ENCODE measurements at regions not wholly inside any gene's neighbourhood (a gene's known extent, or its start where the extent isn't known, plus 50 kb on each side); places are given as distances from the start of the nearest gene placed in this dataset.
"Not testable (repeated sequence)": the region's sequence is repeated elsewhere in the genome, so short reads cannot be mapped to it uniquely, and the experiment has no call there.

DNA sequence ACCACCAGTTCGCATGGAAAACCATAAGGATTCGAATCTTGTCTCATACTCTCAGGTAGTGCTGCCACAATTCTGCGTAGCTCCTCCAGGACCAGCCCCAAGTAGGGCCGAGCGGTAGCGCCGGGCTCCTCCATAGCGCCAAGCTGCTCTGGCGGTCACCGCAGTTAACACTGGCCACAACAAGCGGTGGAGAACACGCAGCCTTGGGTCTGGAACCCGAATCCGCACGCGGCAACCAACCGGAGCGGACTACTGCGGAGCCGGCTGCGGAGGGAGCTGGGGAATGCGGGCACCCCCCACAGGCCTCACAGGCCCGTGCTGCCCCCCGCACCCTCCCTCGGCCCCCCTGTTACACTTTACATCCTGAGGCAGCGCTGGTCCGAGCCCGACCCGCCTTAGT is 531.5 kb downstream of the STK39 start:
- no peak for ATAC-seq (ENCODE audit: poor library complexity)
- intact Hi-C loops (cut with DNase I), result no loop called here
- no peak for DNase-seq

DNA sequence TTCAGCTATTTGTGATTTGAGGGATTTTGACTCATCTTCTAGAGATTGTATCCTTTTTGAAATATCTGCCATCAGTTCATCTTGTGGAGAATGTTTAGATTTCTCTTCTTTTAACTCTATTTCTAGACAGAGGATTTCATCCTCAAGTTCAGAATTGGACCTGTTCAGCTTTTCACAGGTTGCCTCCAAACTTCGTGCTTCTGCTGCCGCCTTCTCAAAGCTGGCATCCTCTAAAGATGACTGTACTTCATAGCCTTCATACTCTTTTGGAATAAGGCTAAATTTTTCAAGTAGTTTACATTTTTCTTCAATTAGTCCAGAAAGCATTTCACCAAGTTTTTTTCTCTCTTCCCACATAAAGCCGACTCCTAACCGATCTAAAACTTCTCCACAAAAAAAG is 531.9 kb downstream of the STK39 start:
- ATAC-seq (ENCODE audit: poor library complexity); DNase-seq; intact Hi-C loops (cut with DNase I): not testable (repeated sequence)

DNA sequence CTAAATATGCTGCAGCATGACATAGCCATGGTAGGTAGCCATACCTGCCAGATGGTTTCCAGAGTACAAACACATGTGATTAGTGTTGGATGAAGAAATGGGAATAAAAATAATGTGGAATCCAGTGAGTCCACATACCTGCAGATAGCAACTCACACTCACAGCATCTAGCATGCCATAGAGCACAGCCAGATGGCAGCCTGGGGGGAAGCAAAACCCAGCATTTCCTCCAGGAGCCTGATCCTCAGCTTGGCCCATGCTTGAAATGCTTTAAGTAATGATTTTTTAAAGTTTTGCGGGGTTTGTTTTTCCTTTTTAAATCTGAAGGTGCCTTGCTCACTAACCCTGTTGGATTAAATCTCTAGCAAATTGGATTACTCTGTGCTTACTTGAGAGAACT is 535.1 kb downstream of the STK39 start:
- ATAC-seq (ENCODE audit: poor library complexity) (no peak), DNase-seq (no peak)
- intact Hi-C loops (cut with DNase I), result no loop called here

DNA sequence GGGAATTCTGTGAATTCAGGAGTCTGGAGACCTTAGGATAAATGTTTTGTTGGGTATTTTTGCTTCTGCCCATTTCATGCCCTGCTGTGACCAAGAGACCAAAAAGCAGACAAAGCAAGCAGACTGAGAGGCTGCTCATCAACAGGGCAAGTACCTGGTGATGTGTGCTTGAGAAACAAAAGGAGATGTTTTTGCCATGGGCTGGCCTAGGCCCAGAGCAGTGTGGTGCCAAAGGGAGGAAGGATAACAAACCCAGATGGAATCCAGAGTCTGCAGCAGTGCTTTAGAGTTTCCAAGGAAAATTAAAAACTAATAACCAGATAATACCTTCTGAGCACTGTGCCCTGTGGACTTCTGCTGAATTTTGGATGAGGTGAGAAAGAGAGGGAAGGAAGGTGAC is 538.4 kb downstream of the STK39 start:
- intact Hi-C loops (cut with DNase I), result no loop called here
- ATAC-seq (ENCODE audit: poor library complexity), result no peak
- DNase-seq, result no peak

DNA sequence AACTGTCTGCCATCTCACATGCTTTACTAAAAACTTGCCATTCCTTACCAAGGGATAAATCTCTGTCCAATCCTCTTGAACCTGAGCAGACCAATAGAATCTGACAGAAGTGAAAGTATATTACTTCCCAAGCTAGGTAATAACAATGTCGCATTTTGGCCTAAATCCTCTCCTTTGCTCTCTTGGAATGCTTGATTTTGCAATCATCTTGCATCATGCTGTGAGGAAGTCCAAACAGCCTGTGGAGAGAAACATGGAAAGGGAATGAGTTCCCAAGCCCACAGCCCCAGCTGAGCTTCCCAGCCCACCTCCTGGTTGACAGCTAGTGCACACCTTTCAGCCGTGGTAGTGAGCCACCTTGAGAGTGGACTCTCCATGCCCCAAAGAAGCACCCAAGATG is 540.6 kb downstream of the STK39 start:
- ATAC-seq (ENCODE audit: poor library complexity) (no peak), DNase-seq (no peak)
- intact Hi-C loops (cut with DNase I), result no loop called here

DNA sequence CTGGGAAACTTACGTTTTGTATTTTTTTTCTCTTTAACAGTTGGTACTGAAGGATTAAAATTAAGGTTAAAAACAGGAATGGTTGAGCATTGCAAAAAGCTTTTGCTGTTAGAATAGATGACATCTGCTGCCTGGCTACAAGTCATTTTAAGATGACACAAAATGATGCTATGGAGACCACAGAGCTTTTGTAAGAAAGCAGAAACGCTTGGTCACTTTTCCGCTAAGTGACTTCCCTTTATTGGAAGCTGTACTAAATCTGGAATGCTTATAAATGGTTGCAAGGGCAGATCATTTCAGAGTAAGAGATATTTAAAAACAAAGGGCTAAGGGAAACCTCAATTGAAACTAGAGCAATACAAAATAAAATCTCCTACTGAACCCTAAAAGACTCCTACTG is 544.0 kb downstream of the STK39 start:
- intact Hi-C loops (cut with DNase I), result no loop called here
- no peak for ATAC-seq (ENCODE audit: poor library complexity)
- DNase-seq, result no peak

DNA sequence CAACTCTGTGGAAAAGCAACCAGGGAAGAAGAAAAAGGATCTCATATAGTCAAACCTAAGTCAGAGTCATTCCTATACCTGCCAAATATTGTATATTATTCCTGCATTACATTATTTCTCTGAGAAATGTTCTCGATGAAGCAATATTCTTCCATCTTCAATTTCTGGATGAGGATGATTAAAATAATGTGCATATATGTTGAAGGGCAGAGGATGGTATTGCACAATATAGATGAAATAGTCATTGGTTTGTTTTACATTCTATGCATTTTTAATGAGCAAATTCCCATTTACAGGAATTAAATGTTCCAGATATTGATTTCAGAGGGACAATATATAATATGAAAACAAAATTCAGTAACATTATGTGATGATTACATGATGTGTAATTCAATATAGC is 545.2 kb downstream of the STK39 start:
- intact Hi-C loops (cut with DNase I), result no loop called here
- ATAC-seq (ENCODE audit: poor library complexity) (no peak), DNase-seq (no peak)

DNA sequence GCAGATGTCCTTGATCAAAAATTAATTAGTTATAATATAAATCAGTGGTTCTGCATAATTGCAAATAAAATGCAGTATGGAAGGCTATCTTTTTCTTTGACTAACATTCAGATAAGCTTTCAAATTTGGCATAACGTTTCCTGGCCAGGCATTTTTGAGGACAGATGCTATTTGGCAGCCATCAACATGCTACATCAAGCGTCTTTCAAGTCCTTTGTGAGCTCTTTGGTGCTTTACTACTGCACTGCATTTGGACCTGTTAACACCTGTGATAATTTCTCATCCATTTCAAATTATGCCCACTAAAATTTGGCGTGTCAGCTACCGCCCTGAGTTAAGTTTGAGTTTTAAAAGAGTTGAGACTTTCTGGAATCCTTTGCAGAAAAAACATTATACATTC is 545.7 kb downstream of the STK39 start:
- no peak for ATAC-seq (ENCODE audit: poor library complexity)

DNA sequence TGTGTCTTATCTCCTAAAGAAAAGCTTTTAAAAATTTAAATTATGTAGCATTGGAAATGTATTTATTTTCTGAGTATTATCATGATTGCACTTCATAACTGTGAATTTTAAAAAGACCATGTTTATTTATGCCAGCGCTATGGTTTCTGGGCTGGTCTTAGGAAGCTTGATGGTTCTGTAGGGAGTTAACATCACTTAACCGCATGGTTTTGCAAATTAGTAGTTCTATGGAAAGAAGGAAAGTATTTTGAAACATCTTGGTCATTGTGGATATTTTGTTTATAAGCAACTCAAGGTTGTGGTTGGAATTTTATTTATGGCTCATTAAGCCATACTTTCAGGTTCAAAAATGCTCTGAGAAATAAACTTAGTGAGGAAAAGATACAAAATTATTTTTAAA is 549.4 kb downstream of the STK39 start:
- intact Hi-C loops (cut with DNase I), result no loop called here
- ATAC-seq (ENCODE audit: poor library complexity) (no peak), DNase-seq (no peak)

More for the DNA sequence above, 545.7 kb downstream of the STK39 start:
- intact Hi-C loops (cut with DNase I), result no loop called here
- no peak for DNase-seq

DNA sequence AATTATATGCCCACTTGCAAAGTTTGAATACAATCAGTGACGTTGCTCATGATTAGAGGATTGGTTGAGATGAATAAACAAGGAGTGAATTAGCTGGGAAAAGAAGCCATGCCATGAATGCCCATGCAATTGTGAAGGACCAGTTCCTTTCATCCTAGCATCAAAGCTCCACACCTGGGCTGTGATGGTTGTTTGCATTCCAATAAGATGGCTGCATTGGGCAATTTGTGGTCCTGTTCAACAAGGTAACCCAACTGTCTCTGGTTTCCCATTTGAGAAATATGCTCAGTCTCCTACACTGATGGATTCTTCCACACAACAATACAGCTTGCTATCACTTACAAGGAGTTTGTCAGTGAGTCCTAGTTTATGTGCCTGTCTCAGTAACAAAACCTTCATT is 550.2 kb downstream of the STK39 start:
- intact Hi-C loops (cut with DNase I), result no loop called here
- ATAC-seq (ENCODE audit: poor library complexity) (no peak), DNase-seq (no peak)

DNA sequence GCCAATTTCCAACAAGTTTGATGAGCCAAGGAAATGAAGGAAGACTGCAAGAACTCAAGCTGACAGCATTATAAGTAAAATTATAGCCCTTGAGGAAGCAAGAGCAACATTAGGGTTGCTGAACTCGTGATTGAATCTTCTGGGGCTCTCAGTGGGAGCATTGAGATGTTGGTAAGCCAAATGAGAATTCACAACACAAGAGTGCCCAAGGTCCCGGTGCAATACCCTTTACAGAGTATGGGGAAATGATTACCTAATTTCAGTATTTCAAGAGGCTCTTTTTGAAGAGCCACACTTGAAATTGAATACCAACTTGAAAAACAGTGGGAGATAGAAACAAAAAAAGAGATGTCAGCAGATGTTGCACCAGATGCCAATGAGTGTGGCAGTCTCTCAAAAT is 554.5 kb downstream of the STK39 start:
- ATAC-seq (ENCODE audit: poor library complexity), result no peak
- DNase-seq, result no peak
- intact Hi-C loops (cut with DNase I), result no loop called here

DNA sequence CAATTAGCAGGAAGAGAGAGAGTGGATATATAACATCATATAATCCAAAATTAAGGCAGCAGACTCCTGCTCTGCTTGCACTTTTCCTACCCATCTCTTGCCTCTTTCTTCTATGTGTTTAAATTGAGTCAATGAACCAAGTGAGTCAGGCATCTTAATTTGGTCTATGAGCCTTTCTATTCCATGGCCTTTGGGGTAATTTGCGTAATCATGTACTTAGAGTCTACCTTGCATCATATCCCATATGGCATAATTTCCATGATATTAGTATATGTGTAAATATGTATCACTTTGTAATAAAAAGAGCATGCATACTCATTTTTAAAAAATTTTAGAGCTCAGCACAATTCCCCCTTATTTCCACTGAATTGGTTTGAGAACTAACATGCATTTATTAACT is 555.2 kb downstream of the STK39 start:
- ATAC-seq (ENCODE audit: poor library complexity), result no peak
- intact Hi-C loops (cut with DNase I), result no loop called here
- DNase-seq, result no peak

DNA sequence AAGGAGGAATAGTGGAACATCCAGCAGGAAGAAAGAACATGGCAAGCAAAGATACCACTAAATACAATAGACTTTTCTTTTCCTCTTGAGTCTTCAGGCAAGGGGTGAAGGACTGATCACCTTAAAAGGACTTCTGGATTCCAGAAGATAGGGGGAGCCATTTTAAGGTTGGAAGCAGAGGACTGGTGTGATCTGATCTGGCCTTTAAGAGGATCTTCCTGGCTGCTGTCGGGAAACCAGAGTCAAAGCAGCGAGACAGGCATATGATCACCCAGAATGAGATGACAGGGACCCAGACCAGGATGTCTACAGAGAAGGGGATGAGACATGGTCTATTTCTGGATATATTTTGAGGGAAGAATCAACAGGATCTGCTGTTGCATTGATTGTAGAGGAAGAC is 558.0 kb downstream of the STK39 start:
- ATAC-seq (ENCODE audit: poor library complexity) (no peak), DNase-seq (no peak)
- intact Hi-C loops (cut with DNase I), result no loop called here

DNA sequence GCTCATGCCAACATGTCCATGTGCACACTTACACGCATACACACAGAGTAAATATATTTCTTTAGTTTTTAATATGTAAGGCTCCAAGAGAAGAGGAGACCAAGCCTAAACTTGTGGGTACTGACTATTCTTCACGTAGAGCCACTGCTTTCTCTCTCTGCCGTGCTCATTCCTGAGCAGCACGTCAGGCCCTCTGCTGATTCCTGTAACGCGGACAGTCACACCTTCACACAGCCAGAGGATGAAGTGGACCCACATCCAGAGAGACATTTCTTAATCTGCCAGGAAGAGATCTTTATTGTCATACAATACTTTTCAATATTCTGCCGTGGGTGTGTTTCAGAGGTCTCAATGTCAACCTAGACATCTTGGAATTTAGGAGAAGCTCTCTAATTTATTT is 560.7 kb downstream of the STK39 start:
- intact Hi-C loops (cut with DNase I), result no loop called here
- ATAC-seq (ENCODE audit: poor library complexity) (no peak), DNase-seq (no peak)

DNA sequence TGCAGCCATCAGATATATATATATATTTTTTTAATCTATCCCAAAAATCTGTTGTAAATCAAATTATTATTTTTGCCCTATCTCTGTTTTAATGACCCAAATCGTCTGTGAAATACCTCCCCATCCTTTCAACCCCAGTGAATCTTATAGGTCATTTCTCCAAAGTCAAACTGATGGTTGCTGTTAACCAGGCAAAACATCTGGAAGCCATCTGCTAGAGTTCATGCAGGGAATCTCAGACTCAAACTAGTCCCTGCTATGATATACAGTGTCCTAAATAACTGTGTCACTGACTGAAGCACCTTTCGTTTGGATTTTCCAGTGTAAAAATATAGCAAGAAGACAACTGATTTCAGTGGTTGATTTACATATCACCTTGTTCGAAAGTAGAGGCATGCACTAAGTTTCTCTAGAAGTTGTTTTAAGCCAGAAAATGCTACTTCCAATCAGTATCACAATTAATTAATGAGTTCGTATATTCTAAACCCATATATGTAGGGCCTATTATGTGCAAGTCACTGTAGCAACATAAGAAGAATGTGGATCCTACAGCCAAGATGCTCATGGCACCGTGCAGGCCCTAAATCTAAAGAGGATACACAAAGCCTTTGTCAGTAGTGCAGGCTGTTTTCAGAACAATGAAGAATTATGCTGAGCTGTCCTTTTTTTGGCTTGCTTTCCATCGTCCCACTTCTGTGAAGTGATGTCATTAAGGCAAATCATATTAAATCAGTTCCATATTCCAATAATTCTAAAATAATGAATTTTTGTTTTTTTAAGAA is 566.0 kb downstream of the STK39 start:
- no peak for ATAC-seq (ENCODE audit: poor library complexity)
- intact Hi-C loops (cut with DNase I), result no loop called here
- no peak for DNase-seq

DNA sequence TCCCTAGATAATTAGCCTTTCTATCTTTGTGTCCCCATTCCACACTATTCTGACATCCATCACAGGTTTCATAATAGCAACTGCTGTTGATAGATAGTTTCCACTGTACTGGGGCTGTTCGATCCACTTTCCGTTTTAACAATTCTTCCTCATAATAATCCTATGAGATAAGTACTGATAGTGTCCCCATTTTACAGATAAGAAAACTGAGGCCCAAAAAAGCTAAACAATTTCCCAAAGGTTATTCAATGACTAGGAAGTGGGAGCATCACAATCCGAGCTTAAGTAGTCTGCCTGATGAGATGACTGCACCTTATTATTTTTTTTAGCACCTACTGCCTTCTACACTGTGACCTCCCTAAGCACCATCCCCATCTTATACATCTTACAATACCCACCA is 569.2 kb downstream of the STK39 start:
- ATAC-seq (ENCODE audit: poor library complexity) (no peak), DNase-seq (no peak)
- intact Hi-C loops (cut with DNase I), result no loop called here

DNA sequence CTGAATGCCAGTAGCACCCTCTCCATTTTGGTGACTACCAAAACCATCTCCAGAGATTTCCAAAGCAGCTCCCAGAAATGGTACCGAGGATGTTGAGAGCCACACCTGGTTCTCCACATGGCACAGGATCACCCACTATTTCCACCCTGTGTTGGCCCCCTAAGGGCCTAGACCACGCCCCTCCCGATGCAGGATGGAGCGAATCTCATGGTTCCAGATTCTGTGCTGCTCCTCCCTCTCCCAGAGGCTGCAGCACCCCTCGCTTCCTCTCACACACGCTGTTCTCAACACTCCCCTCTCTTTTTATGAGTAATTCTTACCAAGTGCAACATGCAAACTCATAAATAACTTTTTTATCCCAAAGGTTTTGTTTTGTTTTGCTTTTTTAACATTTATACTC is 571.5 kb downstream of the STK39 start:
- ATAC-seq (ENCODE audit: poor library complexity) (no peak), DNase-seq (no peak)
- intact Hi-C loops (cut with DNase I), result no loop called here

DNA sequence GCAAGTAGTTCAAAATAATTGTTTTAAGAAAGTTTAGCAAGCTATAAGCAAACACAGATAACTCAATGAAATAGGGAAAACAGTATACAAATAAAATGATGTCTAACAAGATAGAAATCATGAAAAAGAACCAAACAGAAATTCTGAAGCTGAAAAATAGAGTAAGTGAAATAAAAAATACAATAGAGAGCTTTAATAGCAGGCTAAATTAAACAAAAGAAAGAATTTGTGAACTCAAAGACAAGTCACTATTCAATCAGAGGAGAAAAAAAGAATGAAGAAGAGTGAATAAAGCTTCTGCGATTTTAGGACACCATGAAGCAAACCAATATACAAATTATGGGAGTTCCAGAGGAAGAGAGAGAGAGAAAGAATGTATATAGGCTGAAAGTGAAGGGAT is 576.8 kb downstream of the STK39 start:
- ATAC-seq (ENCODE audit: poor library complexity), result no peak
- intact Hi-C loops (cut with DNase I), result no loop called here
- no peak for DNase-seq

DNA sequence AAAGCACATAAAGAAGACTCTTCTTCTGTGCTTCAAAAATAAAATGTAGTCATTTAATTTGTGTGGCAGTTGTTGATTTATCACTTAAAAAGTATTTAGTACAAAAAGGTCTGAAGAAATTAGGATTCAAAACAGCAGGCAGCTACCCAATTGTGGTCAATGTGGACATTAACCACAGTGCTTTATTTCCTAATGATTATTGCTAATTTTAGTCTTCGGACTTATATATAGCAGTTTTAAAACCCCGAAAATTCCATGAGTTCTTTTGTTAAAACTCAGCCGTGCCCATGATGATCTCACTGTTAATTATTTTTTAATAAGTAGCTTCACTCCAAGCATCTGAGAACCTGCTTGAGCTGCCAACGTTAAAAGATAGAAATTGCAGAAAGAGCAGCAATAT is 594.3 kb downstream of the STK39 start:
- intact Hi-C loops (cut with DNase I), result no loop called here
- ATAC-seq (ENCODE audit: poor library complexity) (no peak), DNase-seq (no peak)

DNA sequence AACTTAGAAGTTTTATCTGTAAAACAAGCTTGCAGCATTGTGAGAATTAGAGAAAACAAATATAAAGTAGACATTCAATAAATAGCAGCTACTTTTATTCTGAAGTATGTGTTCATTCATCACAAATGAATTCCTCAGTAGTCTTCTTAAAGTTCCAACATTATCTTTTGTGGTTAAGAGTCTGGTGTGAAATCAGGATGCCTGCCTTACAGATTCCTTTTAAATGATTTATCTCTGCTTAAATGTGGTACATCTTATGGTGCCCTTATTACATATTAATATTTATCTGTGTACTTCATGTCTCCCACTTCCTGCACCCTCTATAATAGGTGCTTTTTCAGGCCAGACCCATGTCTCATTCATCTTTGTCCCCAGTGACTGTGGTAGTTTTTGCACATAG is 595.0 kb downstream of the STK39 start:
- ATAC-seq (ENCODE audit: poor library complexity) (no peak), DNase-seq (no peak)
- intact Hi-C loops (cut with DNase I), result no loop called here

DNA sequence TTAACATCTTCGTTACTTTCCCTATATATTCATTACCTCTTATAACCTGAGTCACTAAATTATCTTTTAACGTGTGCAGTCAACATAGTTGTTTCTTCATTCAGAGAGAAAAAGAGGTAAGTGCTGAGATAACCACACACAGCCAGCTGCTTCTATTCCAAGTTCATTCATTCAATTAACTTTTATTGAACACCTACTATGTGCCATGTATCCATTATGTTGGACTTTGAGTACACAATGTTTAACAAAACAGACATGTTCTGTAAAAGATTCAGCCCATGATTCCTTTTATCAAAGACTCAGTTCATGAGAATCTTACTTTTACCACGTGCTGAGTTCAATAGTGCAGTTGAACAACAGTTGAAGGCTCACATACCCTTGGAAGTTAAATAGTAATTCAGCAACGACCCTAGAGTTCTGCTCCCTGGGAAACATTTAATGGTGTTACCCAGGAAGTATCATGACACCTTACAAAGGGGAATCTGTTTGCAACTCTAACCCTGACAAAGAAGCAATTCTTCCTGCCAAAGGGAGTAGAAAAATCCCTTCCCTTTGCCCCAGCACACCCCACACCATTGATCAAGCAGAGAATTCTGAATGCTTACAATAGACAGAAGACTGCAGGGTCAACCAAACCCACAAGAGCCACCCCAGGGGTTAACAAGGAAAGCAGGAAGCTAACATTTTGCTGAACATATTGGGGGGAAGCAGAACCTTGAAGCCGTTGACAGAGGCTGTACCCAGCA is 595.8 kb downstream of the STK39 start:
- intact Hi-C loops (cut with DNase I), result no loop called here
- ATAC-seq (ENCODE audit: poor library complexity) (no peak), DNase-seq (no peak)

Data from Right ventricle myocardium superior (tissue), 1 donor.